ENCODE measurements at regions not wholly inside any gene's neighbourhood (a gene's known extent, or its start where the extent isn't known, plus 50 kb on each side); places are given as distances from the start of the nearest gene placed in this dataset.

DNA sequence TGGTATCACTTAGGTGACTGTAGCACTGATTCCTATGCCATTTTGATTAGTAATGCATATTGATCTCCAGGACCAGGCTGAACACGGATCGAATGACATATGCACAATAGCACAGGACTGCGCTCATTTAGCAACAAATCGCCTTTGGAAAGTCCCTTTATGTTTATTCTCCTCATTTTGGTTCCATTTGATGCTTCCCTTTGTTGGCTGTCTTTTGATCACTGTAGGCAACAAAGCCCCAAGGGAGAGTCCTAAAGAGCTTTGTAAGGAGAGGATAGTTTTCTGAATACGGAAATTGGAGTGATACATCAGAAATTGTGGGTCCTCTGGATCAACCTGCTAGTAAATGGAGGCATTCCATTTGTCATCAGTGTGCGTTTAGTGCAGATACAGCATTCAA is 1111.4 kb downstream of the SORCS1 start:
- DNase-seq: no peak
- Histone ChIP-seq H3K23ac (ENCODE audit: low read depth, low read length) (no peak overlapping the region), H3K18ac (ENCODE audit: low read depth, low read length) (no peak overlapping the region), H3K4me1 (ENCODE audit: control insufficient read depth, insufficient read depth, low read length) (no peaks in the 10 kb centered on the region), H4K20me1 (ENCODE audit: insufficient read depth, low read length) (no peaks in the 10 kb centered on the region), H2BK5ac (ENCODE audit: low read depth, low read length, poor library complexity, severe bottlenecking) (no peak overlapping the region), H3K4ac (ENCODE audit: low read depth, low read length) (no peak overlapping the region), H2BK120ac (ENCODE audit: low read depth, low read length) (no peak overlapping the region), H2BK20ac (ENCODE audit: low read depth, low read length) (no peak overlapping the region), H3K9me3 (ENCODE audit: control insufficient read depth, insufficient read depth, low read length) (peaks cover 2% of the 10 kb centered on the region; the same call in 1 of the 2 replicates), H4K91ac (ENCODE audit: insufficient read depth, low read depth, low read length) (no peak overlapping the region), H4K8ac (ENCODE audit: low read depth in 2 of 2, low read length in 2 of 2) (no peak overlapping the region), H3K14ac (replicated peaks; ENCODE audit: low read depth, low read length) (no peak overlapping the region), H3K4me3 (ENCODE audit: insufficient read depth, low read depth, low read length) (no peak overlapping the region), H3K27me3 (ENCODE audit: control insufficient read depth, insufficient read depth, low read length) (no peaks in the 10 kb centered on the region), H3K4me2 (ENCODE audit: low read depth, low read length) (no peak overlapping the region), H2AFZ (replicated peaks; ENCODE audit: low read length, poor library complexity) (no peak overlapping the region), H3K9me1 (ENCODE audit: insufficient read depth, low read length) (no peaks in the 10 kb centered on the region), H3K79me1 (ENCODE audit: low read depth in 1 of 2, low read length in 2 of 2) (no peaks in the 10 kb centered on the region), H3K56ac (ENCODE audit: extremely low read depth, insufficient read depth, low read length) (no peak overlapping the region; the same call in 1 of the 2 replicates), H3K27ac (ENCODE audit: insufficient read depth, low read length) (no peak overlapping the region), H3K9ac (ENCODE audit: low read depth, low read length) (no peak overlapping the region), H3K36me3 (ENCODE audit: control insufficient read depth, insufficient read depth, low read length) (no peaks in the 10 kb centered on the region), H4K5ac (ENCODE audit: low read depth, low read length) (no peak overlapping the region), H2AK9ac (replicated peaks; ENCODE audit: low read depth, low read length, poor library complexity) (no peak overlapping the region), H2AK5ac (ENCODE audit: low read depth, low read length) (no peak overlapping the region), H2BK15ac (ENCODE audit: low read depth, low read length) (no peak overlapping the region)
- no peak for ATAC-seq (ENCODE audit: low read depth)
- no peak for TF ChIP-seq CTCF (conservative IDR thresholded peaks at IDR 0.05; ENCODE audit: low read depth, low read length)
- no peak for TF ChIP-seq BHLHE40 (IDR thresholded peaks at IDR 0.05; ENCODE audit: low read depth, low read length)
- no peak for TF ChIP-seq RCOR1 (IDR thresholded peaks at IDR 0.05; ENCODE audit: insufficient replicate concordance, low read length)
- no peak for TF ChIP-seq CHD1 (IDR thresholded peaks at IDR 0.05; ENCODE audit: low read depth, low read length)
- no peak for TF ChIP-seq CEBPB (IDR thresholded peaks at IDR 0.05; ENCODE audit: low read depth, low read length)
- TF ChIP-seq NFE2L2 (IDR thresholded peaks at IDR 0.05; ENCODE audit: low read depth, low read length): no peak
- no peak for TF ChIP-seq ELK1 (IDR thresholded peaks at IDR 0.05; ENCODE audit: borderline replicate concordance, low read depth, low read length)
- TF ChIP-seq USF2 (IDR thresholded peaks at IDR 0.05; ENCODE audit: low read depth, low read length): no peak
- no peak for TF ChIP-seq RAD21 (IDR thresholded peaks at IDR 0.05; ENCODE audit: low read length)
- TF ChIP-seq FOS (IDR thresholded peaks at IDR 0.05; ENCODE audit: low read depth, low read length): no peak
- no peak for TF ChIP-seq RFX5 (IDR thresholded peaks at IDR 0.05; ENCODE audit: low read depth, low read length)
- TF ChIP-seq POLR2A (IDR thresholded peaks at IDR 0.05; ENCODE audit: low read depth, low read length): no peak
- TF ChIP-seq MXI1 (IDR thresholded peaks at IDR 0.05; ENCODE audit: borderline replicate concordance, low read depth, low read length): no peak
- no peak for TF ChIP-seq MAZ (IDR thresholded peaks at IDR 0.05; ENCODE audit: borderline replicate concordance, low read depth, low read length)
- no peak for TF ChIP-seq SMC3 (IDR thresholded peaks at IDR 0.05; ENCODE audit: low read depth, low read length)
- no peak for TF ChIP-seq MAFK (IDR thresholded peaks at IDR 0.05; ENCODE audit: low read depth, low read length)
- ChIA-PET POLR2A (ENCODE audit: unreplicated experiment) (no interaction called here), CTCF (no interaction called here)
- BruUV-seq (replicated peaks): no TSS peak
- intact Hi-C loops (cut with micrococcal nuclease): no loop called here
- dilution Hi-C loops (cut with HindIII; ENCODE audit: low sequenced_read_pairs, unreplicated experiment): no loop called here
- in situ Hi-C loops (cut with MboI; ENCODE audit: low sequenced_read_pairs): no loop called here
- 48% methylated on average over 3 of the region's 6 CpGs; no CpG with 5 or more reads in 1 of the 2 experiments for WGBS, 2 experiments (ENCODE audit: extremely low coverage in 2 of 2, insufficient read length in 1 of 2)
